ENCODE measurements at regions not wholly inside any gene's neighbourhood (a gene's known extent, or its start where the extent isn't known, plus 50 kb on each side); places are given as distances from the start of the nearest gene placed in this dataset.

GRCh38 chr14:105737504-105738246 lies 211.3 kb downstream of the TMEM121 start:
- TF ChIP-seq YY1 (IDR thresholded peaks at IDR 0.05; ENCODE audit: insufficient read depth, insufficient read length) (no peak), SUZ12 (IDR thresholded peaks at IDR 0.05; ENCODE audit: extremely low read depth, insufficient read depth, insufficient read length) (no peak), ZNF274 (IDR thresholded peaks at IDR 0.05; ENCODE audit: low read depth, low read length) (no peak)

Data from NT2/D1 (cell line).